ENCODE measurements at regions not wholly inside any gene's neighbourhood (a gene's known extent, or its start where the extent isn't known, plus 50 kb on each side); places are given as distances from the start of the nearest gene placed in this dataset.

DNA sequence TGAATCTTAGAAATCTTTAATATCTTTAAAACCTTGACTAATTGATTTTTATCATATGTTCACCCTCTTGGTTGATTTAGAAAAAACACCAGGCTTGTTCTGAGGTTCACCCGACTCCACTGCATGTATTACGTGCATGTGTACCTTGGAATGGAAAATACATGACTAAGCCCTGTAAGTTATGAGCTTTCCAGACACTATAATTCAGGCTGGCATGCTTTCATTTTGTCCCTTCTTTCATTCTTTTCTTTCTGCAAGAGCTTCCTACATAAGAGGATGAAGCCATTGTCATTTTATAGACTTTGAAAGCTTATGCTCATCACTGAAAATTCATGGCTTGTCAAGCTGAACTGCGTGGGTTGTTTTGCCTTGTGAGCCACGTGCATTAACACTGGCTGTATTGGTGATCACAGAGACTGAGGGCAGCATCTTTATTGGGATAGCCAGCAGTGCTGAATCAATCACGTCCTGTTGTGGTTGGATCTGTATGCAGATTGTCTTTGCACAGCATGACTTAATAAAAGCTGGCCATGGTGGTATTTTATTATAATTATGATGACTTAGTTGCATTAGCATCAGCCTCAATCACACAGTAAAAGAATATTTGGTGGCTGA lies 141.9 kb downstream of the SLIT2 start:
- H3K4me2 ChIP-seq (ENCODE audit: insufficient read depth, insufficient read length, low read length): no peak overlapping the region
- no peaks in the 10 kb centered on the region for H3K9me3 Mint-ChIP-seq

More for the DNA sequence above, 141.9 kb downstream of the SLIT2 start:
- Mint-ChIP-seq H3K36me3 (ENCODE audit: insufficient read depth in 1 of 3, low read depth in 3 of 3) (no peaks in the 10 kb centered on the region), H3K4me1 (peaks cover 9 to 30% of the 10 kb centered on the region in 2 experiments), H3K27me3 (ENCODE audit: low read depth) (no peaks in the 10 kb centered on the region), H3K27ac (no peak overlapping the region), H3K4me3 (no peak overlapping the region)
- H3K18ac ChIP-seq (ENCODE audit: insufficient read length, low read depth, low read length): no peak overlapping the region
- no peak overlapping the region for H3K4ac ChIP-seq (ENCODE audit: low read depth, low read length)
- no peak overlapping the region for H2BK15ac ChIP-seq (ENCODE audit: low read depth, low read length)
- no peaks in the 10 kb centered on the region for H3K27me3 ChIP-seq (ENCODE audit: insufficient read depth, low read length)
- no peak overlapping the region for H3K23ac ChIP-seq (ENCODE audit: insufficient read length, low read depth, low read length)
- H3K9me3 ChIP-seq (ENCODE audit: control insufficient read depth, low read depth, low read length): no peaks in the 10 kb centered on the region
- H2AK5ac ChIP-seq (ENCODE audit: insufficient read length, low read length): no peak overlapping the region
- H2AFZ ChIP-seq (ENCODE audit: low read length): no peak overlapping the region
- no peak overlapping the region for H3K9ac ChIP-seq (ENCODE audit: extremely low read depth, insufficient read length, low read length)
- no peak for DNase-seq
- H4K20me1 ChIP-seq (ENCODE audit: control insufficient read depth, insufficient read depth, insufficient read length): no peaks in the 10 kb centered on the region
- no CpG with 5 or more reads among the region's 5 CpGs for WGBS (ENCODE audit: extremely low coverage, insufficient read length, low lambda C conversion rate)
- H4K8ac ChIP-seq (replicated peaks; ENCODE audit: insufficient read length, low read depth, low read length): no peak overlapping the region
- no peak overlapping the region for H3K27ac ChIP-seq (ENCODE audit: insufficient read length, low read depth, low read length)
- H4K91ac ChIP-seq (ENCODE audit: insufficient read length, low read depth, low read length): no peak overlapping the region
- no peaks in the 10 kb centered on the region for H3K79me1 ChIP-seq (ENCODE audit: insufficient read depth, low read depth, low read length, poor library complexity, severe bottlenecking)
- no peaks in the 10 kb centered on the region for H3K79me2 ChIP-seq (ENCODE audit: insufficient read depth, low read length)
- H3K23me2 ChIP-seq (ENCODE audit: insufficient read length, low read depth, low read length, poor library complexity, severe bottlenecking): no peaks in the 10 kb centered on the region
- H3K4me1 ChIP-seq (ENCODE audit: insufficient read depth, low read length): no peaks in the 10 kb centered on the region
- TF ChIP-seq, protein P1, sequence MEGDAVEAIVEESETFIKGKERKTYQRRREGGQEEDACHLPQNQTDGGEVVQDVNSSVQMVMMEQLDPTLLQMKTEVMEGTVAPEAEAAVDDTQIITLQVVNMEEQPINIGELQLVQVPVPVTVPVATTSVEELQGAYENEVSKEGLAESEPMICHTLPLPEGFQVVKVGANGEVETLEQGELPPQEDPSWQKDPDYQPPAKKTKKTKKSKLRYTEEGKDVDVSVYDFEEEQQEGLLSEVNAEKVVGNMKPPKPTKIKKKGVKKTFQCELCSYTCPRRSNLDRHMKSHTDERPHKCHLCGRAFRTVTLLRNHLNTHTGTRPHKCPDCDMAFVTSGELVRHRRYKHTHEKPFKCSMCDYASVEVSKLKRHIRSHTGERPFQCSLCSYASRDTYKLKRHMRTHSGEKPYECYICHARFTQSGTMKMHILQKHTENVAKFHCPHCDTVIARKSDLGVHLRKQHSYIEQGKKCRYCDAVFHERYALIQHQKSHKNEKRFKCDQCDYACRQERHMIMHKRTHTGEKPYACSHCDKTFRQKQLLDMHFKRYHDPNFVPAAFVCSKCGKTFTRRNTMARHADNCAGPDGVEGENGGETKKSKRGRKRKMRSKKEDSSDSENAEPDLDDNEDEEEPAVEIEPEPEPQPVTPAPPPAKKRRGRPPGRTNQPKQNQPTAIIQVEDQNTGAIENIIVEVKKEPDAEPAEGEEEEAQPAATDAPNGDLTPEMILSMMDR (conservative IDR thresholded peaks at IDR 0.05): no peak
- H3K14ac ChIP-seq (ENCODE audit: insufficient read depth, low read length): no peak overlapping the region
- no peak overlapping the region for H2BK120ac ChIP-seq (ENCODE audit: low read depth, low read length, poor library complexity, severe bottlenecking)
- no peak overlapping the region for H3T11ph ChIP-seq (ENCODE audit: low read length)
- no peak overlapping the region for H2BK5ac ChIP-seq (ENCODE audit: insufficient read length, low read length)
- H3K56ac ChIP-seq (ENCODE audit: insufficient read length, low read depth, low read length): no peak overlapping the region
- no peak overlapping the region for H2BK20ac ChIP-seq (ENCODE audit: low read depth, low read length, poor library complexity, severe bottlenecking)
- H4K5ac ChIP-seq (ENCODE audit: insufficient read length, low read depth, low read length): no peak overlapping the region
- no peak overlapping the region for H2BK12ac ChIP-seq (ENCODE audit: insufficient read length, low read depth, low read length)
